Bone marrow (tissue), 2 donors: ENCODE measurements at regions not wholly inside any gene's neighbourhood (a gene's known extent, or its start where the extent isn't known, plus 50 kb on each side); places are given as distances from the start of the nearest gene placed in this dataset.
"Not testable (repeated sequence)": the region's sequence is repeated elsewhere in the genome, so short reads cannot be mapped to it uniquely, and the experiment has no call there.

Source experiments
- DNase-seq, 2 donors: peaks; one replicate each; lab custom pipeline; 2025; lab: John Stamatoyannopoulos, UW

DNA sequence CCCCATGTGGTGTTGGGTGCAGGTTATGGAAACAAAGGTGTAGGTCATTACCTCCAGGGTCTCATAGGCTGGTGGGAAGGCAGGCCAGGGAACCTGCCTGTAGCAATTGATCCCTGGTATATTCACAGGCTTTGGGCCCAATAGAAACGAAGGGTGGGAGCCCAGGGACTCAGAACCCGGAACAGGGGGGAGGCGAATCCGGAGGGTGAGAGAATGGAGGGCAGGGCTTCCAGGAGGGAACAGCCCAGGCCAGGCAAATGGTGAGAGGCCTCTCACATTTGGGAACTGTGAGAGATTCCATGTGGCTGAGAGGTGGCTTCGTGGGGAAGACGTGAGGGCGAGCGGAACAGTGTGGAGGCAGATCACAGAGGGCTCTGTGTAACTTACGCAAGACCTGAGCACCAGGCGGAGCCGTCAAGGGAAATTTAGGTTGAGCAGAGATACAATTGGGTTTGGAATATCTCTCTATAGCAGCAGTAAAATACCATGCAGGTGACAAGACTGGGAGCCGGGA is 267.1 kb downstream of the ERMARD start:
- DNase-seq: no peak

DNA sequence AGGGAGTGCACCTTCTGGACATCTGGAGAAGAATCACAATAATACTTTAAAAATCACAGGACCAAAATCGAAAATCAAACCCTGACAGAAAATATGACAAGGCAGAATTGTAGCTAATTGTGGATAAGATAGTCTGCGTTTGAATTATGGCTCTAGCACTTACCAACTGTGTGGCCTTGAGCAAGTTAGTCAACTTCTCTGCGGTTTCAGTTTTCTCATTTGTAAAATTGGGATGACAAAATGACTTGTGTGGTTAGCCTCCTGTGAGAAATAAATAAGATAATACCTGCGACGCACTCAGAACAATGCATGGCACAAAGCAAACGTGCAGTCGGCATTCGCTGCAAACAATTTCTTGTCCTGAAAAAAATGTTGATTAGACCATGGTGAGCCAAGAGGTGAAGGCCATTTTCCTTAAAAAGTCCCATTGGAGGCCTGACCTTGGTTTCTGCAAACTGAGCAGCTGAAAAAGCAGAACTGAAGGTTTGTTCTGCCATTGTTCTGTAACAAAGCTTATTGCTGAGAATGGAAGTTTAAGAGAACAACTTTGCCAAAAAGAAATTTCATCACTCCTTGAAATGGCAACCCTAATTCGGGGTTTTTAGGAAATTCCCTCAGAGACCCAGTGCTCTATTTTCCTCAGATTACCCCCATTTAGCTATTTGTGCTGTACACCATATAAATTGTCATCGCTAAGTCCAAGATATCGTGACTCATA is 266.3 kb downstream of the ERMARD start:
- DNase-seq: no peak

DNA sequence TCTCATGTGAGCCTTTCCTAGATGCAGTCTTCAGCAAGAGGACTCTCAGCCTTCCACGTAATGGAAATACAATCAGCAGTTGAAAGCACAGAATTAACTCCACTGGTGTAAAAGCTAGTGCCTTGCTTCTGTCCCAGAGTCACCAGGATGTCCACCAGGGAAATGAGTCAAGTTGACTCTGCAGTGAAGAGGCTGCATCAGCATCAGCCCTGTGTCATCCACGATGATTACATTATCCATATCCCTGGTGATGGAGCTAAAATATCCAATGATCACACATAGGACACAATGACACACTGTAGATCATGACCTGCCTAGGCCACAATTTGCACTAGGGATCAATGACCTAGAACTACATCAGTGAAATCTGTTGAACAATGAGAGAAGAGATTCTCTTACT is 262.4 kb downstream of the ERMARD start:
- DNase-seq: no peak

GRCh38 chr6:170012037-170012330 is 260.6 kb downstream of the ERMARD start:
- no peak for DNase-seq

DNA sequence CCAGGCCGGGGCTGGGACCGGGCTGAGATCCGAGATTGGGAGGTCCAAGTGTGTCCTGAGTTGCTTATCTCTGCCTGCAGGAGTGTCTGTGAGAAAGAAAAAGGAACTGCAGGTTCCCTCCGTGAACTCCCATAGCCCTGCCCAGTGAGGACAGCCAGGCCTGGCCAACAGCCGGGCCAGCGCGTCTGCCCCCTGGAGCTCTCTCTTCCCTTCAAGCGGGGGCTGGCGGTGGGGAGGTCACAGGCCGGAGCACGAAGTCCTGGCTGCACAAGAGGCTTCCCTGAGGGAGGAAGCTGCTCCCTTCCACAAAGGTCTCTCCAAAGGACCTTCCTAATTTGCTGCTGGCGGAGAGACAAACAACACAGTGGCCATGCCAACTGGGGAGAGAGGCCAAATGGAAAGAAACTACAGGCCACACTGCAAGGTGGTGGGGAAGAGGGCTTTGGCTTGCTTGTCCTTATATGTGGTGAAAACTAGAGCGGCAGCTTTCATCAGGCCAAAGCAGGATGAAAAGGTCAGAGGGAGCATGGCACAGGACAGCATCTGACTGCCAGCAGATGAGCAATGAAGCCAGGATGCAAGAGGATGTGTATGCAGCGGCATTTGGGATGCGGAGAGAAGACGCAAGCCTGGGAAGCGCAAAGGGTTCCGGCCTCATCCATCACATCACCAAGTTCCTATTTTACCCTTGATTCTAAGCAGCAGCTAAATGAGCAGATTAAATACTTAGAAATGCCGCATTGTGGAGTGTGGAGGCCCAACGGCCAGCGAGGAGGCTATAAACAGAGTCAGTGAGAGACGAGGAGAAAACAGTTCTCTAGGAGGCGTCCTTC is 260.0 kb downstream of the ERMARD start:
- no peak for DNase-seq

GRCh38 chr6:170010665-170011203 is 259.3 kb downstream of the ERMARD start:
- no peak for DNase-seq

DNA sequence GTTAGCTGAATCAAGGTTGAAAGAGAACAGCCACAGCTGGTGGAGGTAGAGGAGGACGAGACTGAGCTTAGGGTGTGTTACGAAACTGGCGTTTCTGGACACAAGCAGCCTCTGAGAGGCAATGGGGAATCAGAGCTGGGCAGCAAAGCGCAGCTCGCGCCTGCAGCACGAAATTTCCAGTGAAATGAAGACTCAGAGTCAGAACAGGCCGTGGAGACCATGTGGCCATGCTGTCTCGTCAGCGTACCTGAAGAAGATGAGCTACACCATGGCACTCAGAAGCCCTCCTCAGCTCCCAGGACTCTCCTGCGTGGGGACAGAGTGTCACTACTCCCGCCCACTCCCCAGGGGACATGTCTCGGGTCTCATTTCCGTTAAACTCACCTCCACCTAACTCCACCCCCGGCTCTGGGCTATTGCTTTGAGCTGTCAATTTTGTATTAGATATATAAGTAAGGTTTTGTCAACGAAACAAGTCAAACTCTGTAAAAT is 256.9 kb downstream of the ERMARD start:
- DNase-seq: no peak

- DNase-seq: no peak
Observed at GRCh38 chr6:170007468-170008293, 256.3 kb downstream of the ERMARD start.

GRCh38 chr6:170006900-170007467 is 255.6 kb downstream of the ERMARD start:
- no peak for DNase-seq

GRCh38 chr6:170006071-170006899 is 254.9 kb downstream of the ERMARD start:
- DNase-seq: no peak

DNA sequence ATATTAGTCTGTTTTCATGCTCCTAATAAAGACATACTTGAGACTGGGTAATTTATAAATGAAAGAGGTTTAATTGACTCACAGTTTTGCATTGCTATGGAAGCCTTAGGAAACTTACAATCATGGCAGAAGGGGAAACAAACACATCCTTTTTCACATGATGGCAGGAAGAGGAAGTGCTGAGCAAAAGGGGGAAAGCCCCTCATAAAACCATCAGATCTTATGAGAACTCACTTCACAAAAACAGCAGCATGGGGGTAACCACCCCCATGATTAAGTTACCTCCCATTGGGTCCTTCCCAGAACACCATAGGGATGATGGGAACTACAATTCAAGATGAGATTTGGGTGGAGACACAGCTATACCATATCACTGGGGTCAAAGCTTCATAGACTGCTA is 254.2 kb downstream of the ERMARD start:
- no peak for DNase-seq

- no peak for DNase-seq
Observed at GRCh38 chr6:170004585-170005210, 253.3 kb downstream of the ERMARD start.

GRCh38 chr6:170003451-170004160 is 252.2 kb downstream of the ERMARD start:
- no peak for DNase-seq

- DNase-seq: no peak
Observed at GRCh38 chr6:170003027-170003426, 251.6 kb downstream of the ERMARD start.

DNA sequence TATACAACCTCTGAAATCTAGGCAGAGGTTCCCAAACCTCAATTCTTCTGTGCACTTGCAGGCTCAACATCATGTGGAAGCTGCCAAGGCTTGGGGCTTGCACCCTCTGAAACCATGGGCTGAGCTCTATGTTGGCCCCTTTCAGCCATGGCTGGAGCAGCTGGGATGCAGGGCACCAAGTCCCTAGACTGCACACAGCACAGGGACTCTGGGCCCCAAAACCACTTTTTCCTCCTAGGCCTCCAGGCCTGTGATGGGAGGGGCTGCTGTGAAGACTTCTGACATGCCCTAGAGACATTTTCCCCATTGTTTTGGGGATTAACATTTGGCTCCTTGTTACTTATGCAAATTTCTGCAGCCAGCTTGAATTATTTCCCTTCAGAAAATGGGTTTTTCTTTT is 250.4 kb downstream of the ERMARD start:
- DNase-seq: not testable (repeated sequence)

DNA sequence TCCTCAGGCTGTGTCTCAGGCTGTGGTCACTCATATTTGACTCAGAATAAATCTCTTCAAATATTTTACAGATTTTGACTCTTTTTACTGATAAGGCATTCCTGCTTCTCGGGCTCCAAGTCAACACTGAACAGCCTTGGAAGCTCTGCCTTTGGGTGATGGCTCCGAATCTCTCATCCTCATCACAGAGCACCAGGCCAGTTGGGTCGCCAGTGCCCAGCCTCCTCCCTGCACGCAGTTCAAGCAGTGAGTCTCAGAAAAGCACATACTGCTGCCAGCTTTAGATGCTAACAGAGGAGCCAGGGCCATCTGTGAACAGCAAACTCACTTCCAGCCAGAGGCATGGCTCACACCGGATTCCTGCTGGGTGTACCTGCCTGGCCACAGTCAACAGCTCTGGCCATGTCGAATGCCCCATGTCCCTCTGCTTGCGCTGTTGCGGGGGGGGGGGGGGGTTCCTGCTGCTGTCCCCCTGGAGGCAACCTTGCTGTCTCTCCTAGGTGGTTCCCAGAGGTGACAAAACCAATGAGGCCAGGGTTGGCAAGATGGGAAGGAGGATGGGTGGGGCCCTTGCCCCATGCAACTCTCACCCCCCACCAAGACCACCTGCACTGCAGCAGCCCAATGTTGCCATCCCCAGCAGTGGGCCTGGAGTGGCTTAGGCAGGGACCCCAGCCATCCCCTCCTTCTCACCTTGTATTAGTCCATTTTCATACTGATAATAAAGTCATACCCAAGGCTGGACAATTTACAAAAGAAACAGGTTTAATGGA is 248.8 kb downstream of the ERMARD start:
- DNase-seq: no peak

DNA sequence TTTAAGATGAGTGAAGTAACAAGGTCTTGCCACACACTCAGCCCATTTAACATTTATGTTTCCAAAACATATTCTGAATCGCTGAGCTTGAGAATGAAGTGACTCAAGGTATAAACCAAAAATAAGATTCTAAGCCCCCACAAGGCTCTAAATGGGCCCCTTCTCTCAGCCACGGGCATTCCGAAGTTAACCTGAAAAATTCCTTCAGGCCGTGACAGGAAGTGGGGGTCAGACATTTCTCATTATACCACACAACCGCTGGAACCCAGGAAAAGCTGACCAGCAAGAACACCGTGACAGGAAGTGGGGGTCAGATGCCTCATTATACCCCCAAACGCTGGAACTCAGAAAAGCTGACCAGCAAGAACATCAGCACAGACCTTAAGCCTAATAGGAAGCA is 247.9 kb downstream of the ERMARD start:
- DNase-seq: no peak

- no peak for DNase-seq
Observed at GRCh38 chr6:169998457-169998856, 247.0 kb downstream of the ERMARD start.

DNA sequence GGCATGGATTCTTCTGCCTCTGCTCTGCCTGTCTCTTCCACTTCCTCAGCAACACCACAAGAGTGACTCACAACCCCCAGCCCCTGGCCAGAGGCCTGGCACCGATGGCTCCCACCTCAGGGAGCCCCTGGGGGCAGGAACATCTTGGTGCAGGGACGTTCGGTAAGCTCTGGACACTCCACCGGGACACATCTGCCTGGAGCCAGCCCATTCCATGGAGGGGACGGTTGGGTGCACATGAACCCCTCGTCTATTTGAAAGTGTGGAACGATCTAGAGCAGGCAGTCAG is 246.5 kb downstream of the ERMARD start:
- peak; percentile 40 to 63 for DNase-seq
